Left lung (tissue), 4 donors: ENCODE measurements at regions not wholly inside any gene's neighbourhood (a gene's known extent, or its start where the extent isn't known, plus 50 kb on each side); places are given as distances from the start of the nearest gene placed in this dataset.

Experiments used
- ATAC-seq: fragments of 200-7000 bp; cut with Tn5 transposase; one replicate; pipeline ENCODE4 v1.9.1; 2020; ENCODE audit warnings: moderate library complexity
- DNase-seq, 4 donors: peaks; one replicate each; pipeline ENCODE4 v3.0.0-alpha.2; 2013 to 2020
- H3K27ac ChIP-seq, 2 donors: fragments of 200-600 bp; sonication (generic) in 1 of 2; one replicate each; pipeline versions ENCODE4 v1.5.0 to v1.8.0; 2020 to 2021
- H3K27me3 ChIP-seq, 2 donors: fragments of 200-600 bp; sonication (generic) in 1 of 2; one replicate each; pipeline versions ENCODE4 v1.5.0 to v1.8.0; 2020 to 2021
- H3K36me3 ChIP-seq, 2 donors: fragments of 200-600 bp; sonication (generic) in 1 of 2; one replicate each; pipeline versions ENCODE4 v1.5.0 to v1.8.0; 2020 to 2021
- H3K4me1 ChIP-seq, 2 donors: fragments of 200-600 bp; one replicate each; pipeline ENCODE4 v1.8.0; 2021
- H3K4me3 ChIP-seq, 2 donors: fragments of 200-600 bp; sonication (generic) in 1 of 2; one replicate each; pipeline versions ENCODE4 v1.5.0 to v1.8.0; 2020 to 2021; ENCODE audit warnings: mild to moderate bottlenecking in 1 of 2
- H3K9me3 ChIP-seq, 2 donors: fragments of 200-600 bp; sonication (generic) in 1 of 2; one replicate each; pipeline versions ENCODE4 v1.5.0 to v1.8.0; 2020 to 2021
- intact Hi-C, 2 donors: fragments of 100-400 bp; cut with DNase I; formaldehyde crosslinking; loops; one replicate each; pipeline versions ENCODE4 v1.11.2 to v1.14.2; 2022
- TF ChIP-seq, protein P1 (sequence below), 2 donors: fragments of 200-600 bp; sonication (generic) in 1 of 2; IDR thresholded peaks; one replicate each; pipeline versions ENCODE4 v1.5.0 to v1.8.0; 2021; ENCODE audit warnings: antibody characterized with exemption in 2 of 2
- donor health status: DM: no; HTN: yes; CAD: no.
- donor health status: DM: no; HTN: no; CAD: no.

DNA sequence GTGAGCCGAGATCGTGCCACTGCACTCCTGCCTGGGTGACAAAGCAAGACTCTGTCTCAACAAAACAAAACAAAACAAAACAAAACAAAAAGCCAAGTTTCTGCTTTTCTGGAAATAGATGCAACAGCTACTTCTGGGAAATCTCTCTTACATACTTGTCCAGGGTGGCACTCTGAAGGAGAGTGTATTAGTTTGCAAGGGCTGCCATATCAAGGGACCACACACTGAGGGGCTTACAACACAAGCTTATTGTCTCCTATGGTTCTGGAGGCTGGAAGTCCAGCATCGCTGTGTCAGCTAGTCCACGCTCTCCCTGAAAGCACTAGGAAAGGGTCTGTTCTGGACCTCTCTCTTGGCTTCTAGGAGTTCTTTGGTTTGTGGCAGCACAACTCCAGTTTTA is 277.9 kb upstream of the WWC1 start:
- TF ChIP-seq, protein P1, sequence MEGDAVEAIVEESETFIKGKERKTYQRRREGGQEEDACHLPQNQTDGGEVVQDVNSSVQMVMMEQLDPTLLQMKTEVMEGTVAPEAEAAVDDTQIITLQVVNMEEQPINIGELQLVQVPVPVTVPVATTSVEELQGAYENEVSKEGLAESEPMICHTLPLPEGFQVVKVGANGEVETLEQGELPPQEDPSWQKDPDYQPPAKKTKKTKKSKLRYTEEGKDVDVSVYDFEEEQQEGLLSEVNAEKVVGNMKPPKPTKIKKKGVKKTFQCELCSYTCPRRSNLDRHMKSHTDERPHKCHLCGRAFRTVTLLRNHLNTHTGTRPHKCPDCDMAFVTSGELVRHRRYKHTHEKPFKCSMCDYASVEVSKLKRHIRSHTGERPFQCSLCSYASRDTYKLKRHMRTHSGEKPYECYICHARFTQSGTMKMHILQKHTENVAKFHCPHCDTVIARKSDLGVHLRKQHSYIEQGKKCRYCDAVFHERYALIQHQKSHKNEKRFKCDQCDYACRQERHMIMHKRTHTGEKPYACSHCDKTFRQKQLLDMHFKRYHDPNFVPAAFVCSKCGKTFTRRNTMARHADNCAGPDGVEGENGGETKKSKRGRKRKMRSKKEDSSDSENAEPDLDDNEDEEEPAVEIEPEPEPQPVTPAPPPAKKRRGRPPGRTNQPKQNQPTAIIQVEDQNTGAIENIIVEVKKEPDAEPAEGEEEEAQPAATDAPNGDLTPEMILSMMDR (IDR thresholded peaks at IDR 0.05), result no peak
- H3K27ac ChIP-seq, result no peak overlapping the region
- intact Hi-C loops, result no loop called here
- no peak overlapping the region for H3K4me3 ChIP-seq
- ATAC-seq, result no peak
- no peaks in the 10 kb centered on the region for H3K36me3 ChIP-seq
- H3K9me3 ChIP-seq, result no peaks in the 10 kb centered on the region
- DNase-seq, result no peak
- no peaks in the 10 kb centered on the region for H3K4me1 ChIP-seq
- no peaks in the 10 kb centered on the region for H3K27me3 ChIP-seq

DNA sequence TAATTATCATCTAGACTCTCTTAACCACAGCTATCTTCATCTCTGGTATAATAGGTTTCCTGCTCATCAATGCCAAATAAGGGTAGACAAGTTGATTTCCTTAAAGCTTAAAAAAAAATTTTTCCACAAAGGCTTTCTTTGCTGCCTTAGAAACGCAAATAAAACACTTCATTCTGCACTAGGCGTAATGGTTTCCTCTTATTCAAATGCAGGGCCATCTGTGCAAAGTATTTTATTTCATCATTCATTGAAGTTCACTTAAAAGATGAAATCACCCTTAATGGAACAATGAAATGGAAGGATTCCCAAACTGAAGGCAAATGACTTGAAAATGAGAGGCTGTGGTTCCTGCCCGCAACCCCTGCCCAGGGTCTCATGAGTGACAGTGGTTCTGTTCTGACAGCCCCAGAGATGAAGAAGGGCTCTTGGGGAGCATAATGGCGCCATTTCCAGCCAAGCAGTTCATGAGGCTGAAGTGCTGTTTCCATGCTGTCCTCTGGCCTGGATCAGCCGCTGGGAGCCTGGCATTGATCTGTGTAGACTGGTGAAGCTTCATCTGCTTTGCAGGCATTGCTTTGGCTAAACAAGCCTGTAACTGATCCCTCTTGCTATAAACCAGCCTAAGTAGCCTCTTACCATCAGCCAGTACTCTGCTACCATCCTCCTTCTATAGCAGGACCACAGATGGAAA is 276.9 kb upstream of the WWC1 start:
- Histone ChIP-seq H3K27me3 (peaks cover 0 to under 1% of the 10 kb centered on the region in 2 donors), H3K27ac (no peak overlapping the region), H3K36me3 (no peaks in the 10 kb centered on the region), H3K4me1 (no peaks in the 10 kb centered on the region), H3K4me3 (no peak overlapping the region), H3K9me3 (no peaks in the 10 kb centered on the region)
- ATAC-seq (no peak), DNase-seq (no peak)
- TF ChIP-seq, protein P1 (IDR thresholded peaks at IDR 0.05), result no peak
- intact Hi-C loops, result no loop called here

GRCh38 chr5:168015506-168015905 is 275.9 kb upstream of the WWC1 start:
- H3K27me3 ChIP-seq, result peaks cover 0 to 10% of the 10 kb centered on the region in 2 donors
- H3K9me3 ChIP-seq, result no peaks in the 10 kb centered on the region
- no peaks in the 10 kb centered on the region for H3K4me1 ChIP-seq
- DNase-seq, result no peak
- H3K27ac ChIP-seq, result no peak overlapping the region
- no peak overlapping the region for H3K4me3 ChIP-seq
- intact Hi-C loops, result no loop called here
- TF ChIP-seq, protein P1 (IDR thresholded peaks at IDR 0.05), result no peak
- ATAC-seq, result no peak
- H3K36me3 ChIP-seq, result no peaks in the 10 kb centered on the region

GRCh38 chr5:168017313-168017712 is 274.1 kb upstream of the WWC1 start:
- Histone ChIP-seq H3K27ac (no peak overlapping the region), H3K27me3 (peaks cover 0 to 11% of the 10 kb centered on the region in 2 donors), H3K9me3 (no peaks in the 10 kb centered on the region), H3K36me3 (no peaks in the 10 kb centered on the region), H3K4me1 (no peaks in the 10 kb centered on the region), H3K4me3 (no peak overlapping the region)
- no peak for DNase-seq
- ATAC-seq, result no peak
- intact Hi-C loops, result no loop called here
- TF ChIP-seq, protein P1 (IDR thresholded peaks at IDR 0.05), result no peak

DNA sequence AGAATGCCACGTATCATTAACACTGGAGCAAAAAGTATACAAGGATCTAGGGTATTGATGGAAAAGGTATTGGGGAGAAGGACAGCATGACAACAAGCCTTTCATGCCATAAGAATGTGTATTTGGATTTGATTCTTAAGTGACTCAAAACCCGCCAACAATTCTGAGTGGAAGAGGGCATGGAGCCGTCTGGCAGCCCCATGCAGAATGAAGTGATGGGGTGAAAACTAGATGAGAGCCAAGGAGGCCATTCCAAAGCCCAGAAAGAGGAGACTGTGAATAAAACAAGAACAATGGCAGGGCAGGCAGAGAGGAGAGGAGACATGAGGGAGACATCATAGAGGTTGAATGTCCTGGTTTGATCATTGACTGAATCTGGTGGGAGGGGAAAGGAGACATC is 272.3 kb upstream of the WWC1 start:
- intact Hi-C loops, result no loop called here
- TF ChIP-seq, protein P1 (IDR thresholded peaks at IDR 0.05), result no peak
- H3K36me3 ChIP-seq, result no peaks in the 10 kb centered on the region
- no peaks in the 10 kb centered on the region for H3K9me3 ChIP-seq
- no peak overlapping the region for H3K27ac ChIP-seq
- DNase-seq (no peak), ATAC-seq (no peak)
- peaks cover 0 to 19% of the 10 kb centered on the region in 2 donors for H3K27me3 ChIP-seq
- H3K4me3 ChIP-seq, result no peak overlapping the region
- no peaks in the 10 kb centered on the region for H3K4me1 ChIP-seq
